K562 (cell line): ENCODE measurements at regions not wholly inside any gene's neighbourhood (a gene's known extent, or its start where the extent isn't known, plus 50 kb on each side); places are given as distances from the start of the nearest gene placed in this dataset.

Experiments
- ARHGAP35 ChIP-seq: fragments of 450-650 bp; IDR thresholded peaks from 2 replicates; pipeline ENCODE4 v1.6.1; 2018; ENCODE audit not compliant: partially characterized antibody
- KLF10 ChIP-seq: fragments of 250-450 bp; sonication (Bioruptor Pico); IDR thresholded peaks from 2 replicates; pipeline ENCODE4 v1.6.1; 2021; ENCODE audit warnings: matching md5 sums
- POLR2A ChIP-seq: fragments of 450-650 bp; conservative IDR thresholded peaks from 2 replicates; pipeline ENCODE4 v1.6.1; 2016
- SPI1 ChIP-seq: IDR thresholded peaks from 2 replicates; pipeline ENCODE4 v1.6.1; 2011; ENCODE audit warnings: low read depth, low read length, control low read depth, borderline replicate concordance
- SRSF3 ChIP-seq: fragments of 200-400 bp; formaldehyde crosslinking; IDR thresholded peaks from 2 replicates; pipeline ENCODE4 v1.6.1; 2016; ENCODE audit warnings: mild to moderate bottlenecking, low read length, moderate library complexity; ENCODE audit not compliant: insufficient read depth
- TBL1XR1 ChIP-seq, 2 experiments: IDR thresholded peaks; 2 replicates each; pipeline ENCODE4 v1.6.1; 2012; ENCODE audit warnings: improper control_type of control experiment in 2 of 2, low read length in 2 of 2, mild to moderate bottlenecking in 1 of 2
- ZKSCAN3 ChIP-seq: fragments of 250-450 bp; sonication (Bioruptor Pico); IDR thresholded peaks from 2 replicates; pipeline ENCODE4 v1.4.0; 2020
- ZNF224 ChIP-seq: sonication (generic); formaldehyde crosslinking; IDR thresholded peaks from 2 replicates; pipeline ENCODE4 v1.8.0; 2022; ENCODE audit warnings: mild to moderate bottlenecking, missing genetic modification reagents
- ZNF354B ChIP-seq: fragments of 250-450 bp; sonication (Bioruptor Pico); IDR thresholded peaks from 2 replicates; pipeline ENCODE4 v1.4.0; 2020
- ZNF583 ChIP-seq: fragments of 250-450 bp; sonication (Bioruptor Pico); IDR thresholded peaks from 2 replicates; pipeline ENCODE4 v1.4.0; 2020
- ZNF76 ChIP-seq: fragments of 250-450 bp; sonication (Bioruptor Pico); IDR thresholded peaks from 2 replicates; pipeline ENCODE4 v1.4.0; 2020; ENCODE audit warnings: mild to moderate bottlenecking, moderate library complexity, borderline replicate concordance
- TF ChIP-seq, protein P1 (sequence below), 2 experiments: IDR thresholded peaks; 2 replicates each; pipeline ENCODE4 v1.6.1; 2011; ENCODE audit warnings: borderline replicate concordance in 1 of 2, control low read depth in 1 of 2, low read depth in 1 of 2, low read length in 1 of 2, mild to moderate bottlenecking in 1 of 2, mixed read lengths in 1 of 2, moderate library complexity in 1 of 2; ENCODE audit not compliant: insufficient read depth in 1 of 2, insufficient read length in 1 of 2, poor library complexity in 1 of 2, severe bottlenecking in 1 of 2; ENCODE audit errors: extremely low read depth in 1 of 2
- TF ChIP-seq, protein P2 (sequence below): fragments of 450-650 bp; IDR thresholded peaks from 2 replicates; pipeline ENCODE4 v1.6.1; 2016; ENCODE audit warnings: antibody characterized with exemption
- TF ChIP-seq, protein P3 (sequence below): sonication (generic); formaldehyde crosslinking; IDR thresholded peaks from 2 replicates; pipeline ENCODE4 v1.8.1; 2023; ENCODE audit warnings: mild to moderate bottlenecking, missing genetic modification reagents
- TF ChIP-seq, protein P4 (sequence below): fragments of 450-650 bp; formaldehyde crosslinking; IDR thresholded peaks from 2 replicates; pipeline ENCODE4 v1.4.0; 2022; ENCODE audit warnings: missing genetic modification characterization
- TF ChIP-seq, protein P5 (sequence below): fragments of 250-450 bp; sonication (Bioruptor Pico); IDR thresholded peaks from 2 replicates; pipeline ENCODE4 v1.5.0; 2020; ENCODE audit warnings: mild to moderate bottlenecking
- TF ChIP-seq, protein P6 (sequence below): fragments of 450-650 bp; IDR thresholded peaks from 2 replicates; pipeline ENCODE4 v1.6.1; 2016; ENCODE audit warnings: missing biosample characterization, missing genetic modification characterization
- TF ChIP-seq, protein P7 (sequence below): fragments of 250-450 bp; sonication (Bioruptor Pico); IDR thresholded peaks from 2 replicates; pipeline ENCODE4 v1.5.0; 2020; ENCODE audit warnings: mild to moderate bottlenecking, borderline replicate concordance

DNA sequence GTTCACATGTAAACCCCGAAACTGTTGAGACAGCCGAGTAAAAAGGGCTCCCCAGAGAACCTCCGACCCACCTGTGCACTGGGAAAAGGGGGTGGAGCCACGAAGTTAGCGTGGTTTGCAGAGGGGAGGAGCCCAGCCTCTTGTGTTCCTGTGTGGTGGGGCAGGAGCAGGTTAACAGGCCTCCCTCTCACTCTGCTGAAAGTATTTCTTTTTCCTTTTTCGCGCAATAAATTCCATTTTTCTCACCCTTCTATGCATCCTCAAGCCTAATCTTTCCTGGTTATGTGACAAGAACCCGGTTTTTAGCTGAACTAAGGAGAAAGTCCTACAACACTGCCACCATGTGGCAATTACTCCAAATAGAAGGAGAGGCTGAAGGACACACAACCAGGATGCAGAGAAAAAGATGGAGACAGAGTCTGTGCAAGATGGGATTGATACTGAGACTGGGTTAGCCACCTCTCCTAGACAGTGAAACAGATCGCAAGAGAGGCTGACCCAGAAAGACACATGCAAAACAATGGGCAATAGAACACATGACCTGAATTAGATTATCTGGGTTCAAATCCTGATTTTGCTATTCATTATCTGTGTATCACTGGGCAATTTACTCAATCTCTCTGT lies 168.7 kb upstream of the PRSS16 start (continued):
- TF ChIP-seq TBL1XR1 (IDR thresholded peaks at IDR 0.05; ENCODE audit: low read length in 2 of 2), result no peak
- TF ChIP-seq, protein P1, sequence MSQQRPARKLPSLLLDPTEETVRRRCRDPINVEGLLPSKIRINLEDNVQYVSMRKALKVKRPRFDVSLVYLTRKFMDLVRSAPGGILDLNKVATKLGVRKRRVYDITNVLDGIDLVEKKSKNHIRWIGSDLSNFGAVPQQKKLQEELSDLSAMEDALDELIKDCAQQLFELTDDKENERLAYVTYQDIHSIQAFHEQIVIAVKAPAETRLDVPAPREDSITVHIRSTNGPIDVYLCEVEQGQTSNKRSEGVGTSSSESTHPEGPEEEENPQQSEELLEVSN (IDR thresholded peaks at IDR 0.05; ENCODE audit: borderline replicate concordance in 1 of 2, extremely low read depth in 1 of 2, insufficient read depth in 1 of 2, insufficient read length in 1 of 2, low read depth in 1 of 2, low read length in 1 of 2, poor library complexity in 1 of 2, severe bottlenecking in 1 of 2), result no peak
- TF ChIP-seq, protein P2, sequence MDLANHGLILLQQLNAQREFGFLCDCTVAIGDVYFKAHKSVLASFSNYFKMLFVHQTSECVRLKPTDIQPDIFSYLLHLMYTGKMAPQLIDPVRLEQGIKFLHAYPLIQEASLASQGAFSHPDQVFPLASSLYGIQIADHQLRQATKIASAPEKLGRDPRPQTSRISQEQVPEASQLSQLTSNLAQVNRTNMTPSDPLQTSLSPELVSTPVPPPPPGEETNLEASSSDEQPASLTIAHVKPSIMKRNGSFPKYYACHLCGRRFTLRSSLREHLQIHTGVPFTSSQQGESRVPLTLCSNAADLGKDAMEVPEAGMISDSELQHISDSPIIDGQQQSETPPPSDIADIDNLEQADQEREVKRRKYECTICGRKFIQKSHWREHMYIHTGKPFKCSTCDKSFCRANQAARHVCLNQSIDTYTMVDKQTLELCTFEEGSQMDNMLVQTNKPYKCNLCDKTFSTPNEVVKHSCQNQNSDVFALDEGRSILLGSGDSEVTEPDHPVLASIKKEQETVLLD, result no peak
- no peak for TF ChIP-seq POLR2A
- no peak for TF ChIP-seq ZNF76 (CRISPR knock-in tag)
- TF ChIP-seq, protein P3, sequence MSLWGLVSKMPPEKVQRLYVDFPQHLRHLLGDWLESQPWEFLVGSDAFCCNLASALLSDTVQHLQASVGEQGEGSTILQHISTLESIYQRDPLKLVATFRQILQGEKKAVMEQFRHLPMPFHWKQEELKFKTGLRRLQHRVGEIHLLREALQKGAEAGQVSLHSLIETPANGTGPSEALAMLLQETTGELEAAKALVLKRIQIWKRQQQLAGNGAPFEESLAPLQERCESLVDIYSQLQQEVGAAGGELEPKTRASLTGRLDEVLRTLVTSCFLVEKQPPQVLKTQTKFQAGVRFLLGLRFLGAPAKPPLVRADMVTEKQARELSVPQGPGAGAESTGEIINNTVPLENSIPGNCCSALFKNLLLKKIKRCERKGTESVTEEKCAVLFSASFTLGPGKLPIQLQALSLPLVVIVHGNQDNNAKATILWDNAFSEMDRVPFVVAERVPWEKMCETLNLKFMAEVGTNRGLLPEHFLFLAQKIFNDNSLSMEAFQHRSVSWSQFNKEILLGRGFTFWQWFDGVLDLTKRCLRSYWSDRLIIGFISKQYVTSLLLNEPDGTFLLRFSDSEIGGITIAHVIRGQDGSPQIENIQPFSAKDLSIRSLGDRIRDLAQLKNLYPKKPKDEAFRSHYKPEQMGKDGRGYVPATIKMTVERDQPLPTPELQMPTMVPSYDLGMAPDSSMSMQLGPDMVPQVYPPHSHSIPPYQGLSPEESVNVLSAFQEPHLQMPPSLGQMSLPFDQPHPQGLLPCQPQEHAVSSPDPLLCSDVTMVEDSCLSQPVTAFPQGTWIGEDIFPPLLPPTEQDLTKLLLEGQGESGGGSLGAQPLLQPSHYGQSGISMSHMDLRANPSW (CRISPR knock-in tag), result no peak; the same call in 1 of the 2 replicates
- TF ChIP-seq ZNF354B (CRISPR knock-in tag), result no peak
- no peak for TF ChIP-seq SPI1
- TF ChIP-seq, protein P4, sequence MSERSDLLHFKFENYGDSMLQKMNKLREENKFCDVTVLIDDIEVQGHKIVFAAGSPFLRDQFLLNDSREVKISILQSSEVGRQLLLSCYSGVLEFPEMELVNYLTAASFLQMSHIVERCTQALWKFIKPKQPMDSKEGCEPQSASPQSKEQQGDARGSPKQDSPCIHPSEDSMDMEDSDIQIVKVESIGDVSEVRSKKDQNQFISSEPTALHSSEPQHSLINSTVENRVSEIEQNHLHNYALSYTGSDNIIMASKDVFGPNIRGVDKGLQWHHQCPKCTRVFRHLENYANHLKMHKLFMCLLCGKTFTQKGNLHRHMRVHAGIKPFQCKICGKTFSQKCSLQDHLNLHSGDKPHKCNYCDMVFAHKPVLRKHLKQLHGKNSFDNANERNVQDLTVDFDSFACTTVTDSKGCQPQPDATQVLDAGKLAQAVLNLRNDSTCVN (CRISPR knock-in tag), result no peak
- TF ChIP-seq, protein P5, sequence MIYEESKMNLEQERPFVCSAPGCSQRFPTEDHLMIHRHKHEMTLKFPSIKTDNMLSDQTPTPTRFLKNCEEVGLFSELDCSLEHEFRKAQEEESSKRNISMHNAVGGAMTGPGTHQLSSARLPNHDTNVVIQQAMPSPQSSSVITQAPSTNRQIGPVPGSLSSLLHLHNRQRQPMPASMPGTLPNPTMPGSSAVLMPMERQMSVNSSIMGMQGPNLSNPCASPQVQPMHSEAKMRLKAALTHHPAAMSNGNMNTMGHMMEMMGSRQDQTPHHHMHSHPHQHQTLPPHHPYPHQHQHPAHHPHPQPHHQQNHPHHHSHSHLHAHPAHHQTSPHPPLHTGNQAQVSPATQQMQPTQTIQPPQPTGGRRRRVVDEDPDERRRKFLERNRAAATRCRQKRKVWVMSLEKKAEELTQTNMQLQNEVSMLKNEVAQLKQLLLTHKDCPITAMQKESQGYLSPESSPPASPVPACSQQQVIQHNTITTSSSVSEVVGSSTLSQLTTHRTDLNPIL (CRISPR knock-in tag), result no peak
- no peak for TF ChIP-seq KLF10 (CRISPR knock-in tag)
- TF ChIP-seq ZNF583, result no peak
- TF ChIP-seq, protein P6, sequence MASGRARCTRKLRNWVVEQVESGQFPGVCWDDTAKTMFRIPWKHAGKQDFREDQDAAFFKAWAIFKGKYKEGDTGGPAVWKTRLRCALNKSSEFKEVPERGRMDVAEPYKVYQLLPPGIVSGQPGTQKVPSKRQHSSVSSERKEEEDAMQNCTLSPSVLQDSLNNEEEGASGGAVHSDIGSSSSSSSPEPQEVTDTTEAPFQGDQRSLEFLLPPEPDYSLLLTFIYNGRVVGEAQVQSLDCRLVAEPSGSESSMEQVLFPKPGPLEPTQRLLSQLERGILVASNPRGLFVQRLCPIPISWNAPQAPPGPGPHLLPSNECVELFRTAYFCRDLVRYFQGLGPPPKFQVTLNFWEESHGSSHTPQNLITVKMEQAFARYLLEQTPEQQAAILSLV (tag), result no peak
- TF ChIP-seq SRSF3, result no peak
- TF ChIP-seq ZKSCAN3 (CRISPR knock-in tag), result no peak
- TF ChIP-seq ARHGAP35, result no peak
- TF ChIP-seq, protein P7, sequence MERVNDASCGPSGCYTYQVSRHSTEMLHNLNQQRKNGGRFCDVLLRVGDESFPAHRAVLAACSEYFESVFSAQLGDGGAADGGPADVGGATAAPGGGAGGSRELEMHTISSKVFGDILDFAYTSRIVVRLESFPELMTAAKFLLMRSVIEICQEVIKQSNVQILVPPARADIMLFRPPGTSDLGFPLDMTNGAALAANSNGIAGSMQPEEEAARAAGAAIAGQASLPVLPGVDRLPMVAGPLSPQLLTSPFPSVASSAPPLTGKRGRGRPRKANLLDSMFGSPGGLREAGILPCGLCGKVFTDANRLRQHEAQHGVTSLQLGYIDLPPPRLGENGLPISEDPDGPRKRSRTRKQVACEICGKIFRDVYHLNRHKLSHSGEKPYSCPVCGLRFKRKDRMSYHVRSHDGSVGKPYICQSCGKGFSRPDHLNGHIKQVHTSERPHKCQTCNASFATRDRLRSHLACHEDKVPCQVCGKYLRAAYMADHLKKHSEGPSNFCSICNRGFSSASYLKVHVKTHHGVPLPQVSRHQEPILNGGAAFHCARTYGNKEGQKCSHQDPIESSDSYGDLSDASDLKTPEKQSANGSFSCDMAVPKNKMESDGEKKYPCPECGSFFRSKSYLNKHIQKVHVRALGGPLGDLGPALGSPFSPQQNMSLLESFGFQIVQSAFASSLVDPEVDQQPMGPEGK (CRISPR knock-in tag), result no peak
- TF ChIP-seq ZNF224, result no peak
